LNCAP (cell line): ENCODE measurements at regions not wholly inside any gene's neighbourhood (a gene's known extent, or its start where the extent isn't known, plus 50 kb on each side); places are given as distances from the start of the nearest gene placed in this dataset.

Source experiments
- TF ChIP-seq, protein P1 (sequence below): fragments of 450-650 bp; IDR thresholded peaks from 2 replicates; pipeline ENCODE4 v1.5.1; 2017; ENCODE audit warnings: mild to moderate bottlenecking

DNA sequence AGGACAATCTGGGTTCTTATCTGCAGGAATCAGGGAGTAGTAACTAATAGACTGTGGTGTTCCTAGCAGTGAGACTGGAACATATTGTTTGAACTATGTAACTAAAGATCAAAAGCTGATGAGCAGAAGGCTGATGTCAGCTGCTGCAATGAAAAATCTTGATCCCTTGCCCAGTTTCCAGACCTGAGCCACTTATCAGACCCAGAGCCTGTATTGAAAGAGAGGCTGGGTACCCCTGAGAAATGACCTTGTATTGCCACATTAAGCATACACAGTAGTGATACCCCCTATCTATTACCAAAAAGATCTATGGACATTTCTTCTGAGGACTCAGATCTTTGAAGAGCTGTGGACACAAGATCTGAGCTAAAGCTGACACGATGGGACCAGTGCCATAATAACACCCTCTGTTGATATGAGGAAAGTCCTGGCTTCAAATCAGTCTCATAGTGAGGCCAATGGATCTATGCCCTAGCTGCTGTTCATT is 178.0 kb upstream of the GALNT2 start:
- TF ChIP-seq, protein P1, sequence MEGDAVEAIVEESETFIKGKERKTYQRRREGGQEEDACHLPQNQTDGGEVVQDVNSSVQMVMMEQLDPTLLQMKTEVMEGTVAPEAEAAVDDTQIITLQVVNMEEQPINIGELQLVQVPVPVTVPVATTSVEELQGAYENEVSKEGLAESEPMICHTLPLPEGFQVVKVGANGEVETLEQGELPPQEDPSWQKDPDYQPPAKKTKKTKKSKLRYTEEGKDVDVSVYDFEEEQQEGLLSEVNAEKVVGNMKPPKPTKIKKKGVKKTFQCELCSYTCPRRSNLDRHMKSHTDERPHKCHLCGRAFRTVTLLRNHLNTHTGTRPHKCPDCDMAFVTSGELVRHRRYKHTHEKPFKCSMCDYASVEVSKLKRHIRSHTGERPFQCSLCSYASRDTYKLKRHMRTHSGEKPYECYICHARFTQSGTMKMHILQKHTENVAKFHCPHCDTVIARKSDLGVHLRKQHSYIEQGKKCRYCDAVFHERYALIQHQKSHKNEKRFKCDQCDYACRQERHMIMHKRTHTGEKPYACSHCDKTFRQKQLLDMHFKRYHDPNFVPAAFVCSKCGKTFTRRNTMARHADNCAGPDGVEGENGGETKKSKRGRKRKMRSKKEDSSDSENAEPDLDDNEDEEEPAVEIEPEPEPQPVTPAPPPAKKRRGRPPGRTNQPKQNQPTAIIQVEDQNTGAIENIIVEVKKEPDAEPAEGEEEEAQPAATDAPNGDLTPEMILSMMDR: no peak

DNA sequence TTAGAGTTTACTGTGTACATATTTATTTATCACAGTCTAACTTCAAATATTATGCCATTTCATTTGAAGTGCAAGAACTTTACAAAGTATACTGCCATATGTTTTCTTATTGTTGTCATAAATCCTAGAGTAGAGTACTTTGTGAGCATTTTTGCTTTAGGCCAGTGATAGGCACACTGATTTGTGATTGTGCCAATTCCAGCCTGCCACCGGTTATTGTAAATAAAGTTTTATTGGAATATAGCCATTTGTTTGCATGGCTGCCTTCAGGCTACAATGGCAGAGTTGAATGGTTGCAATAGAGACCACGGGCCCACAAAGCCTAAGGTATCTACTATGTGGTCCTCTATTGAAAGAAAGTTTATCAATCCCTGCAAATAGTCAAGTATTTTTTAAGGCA is 175.8 kb upstream of the GALNT2 start:
- TF ChIP-seq, protein P1: no peak

GRCh38 chr1:229892515-229893117 is 174.4 kb upstream of the GALNT2 start:
- TF ChIP-seq, protein P1: no peak

DNA sequence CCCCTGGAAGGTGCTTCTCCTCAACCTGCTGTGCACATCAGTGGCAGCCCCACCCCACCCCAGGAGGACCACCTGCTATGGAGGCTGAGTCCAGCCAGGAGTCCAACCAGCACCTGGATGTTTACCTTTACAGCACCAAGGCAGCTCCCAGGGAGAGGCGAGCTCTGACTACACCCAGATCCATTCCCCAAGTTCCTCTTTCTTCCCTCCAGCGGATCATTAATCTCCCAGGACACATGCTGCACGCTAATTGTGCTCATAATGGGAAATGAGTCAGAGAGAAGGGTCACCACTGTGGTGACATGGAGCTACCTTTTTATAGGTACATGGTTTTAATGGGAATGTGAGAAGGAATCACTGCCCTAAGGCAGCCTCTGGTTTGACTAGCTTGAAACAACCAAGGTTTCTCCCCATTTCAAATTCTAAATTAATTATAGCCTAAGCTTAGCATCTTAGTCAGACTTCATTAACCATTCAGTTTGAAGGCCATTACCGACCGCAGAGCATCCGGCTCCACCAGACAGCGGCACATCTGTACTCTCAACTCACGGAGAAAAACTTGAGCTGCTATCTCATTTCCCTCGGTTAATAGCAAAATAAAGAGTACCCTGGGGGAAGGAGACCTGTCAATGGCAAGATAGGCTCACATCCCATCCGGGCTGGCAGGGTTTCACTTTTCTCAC is 173.1 kb upstream of the GALNT2 start:
- TF ChIP-seq, protein P1: no peak

- TF ChIP-seq, protein P1: no peak
Measured at GRCh38 chr1:229894532-229894931, 172.5 kb upstream of the GALNT2 start.

DNA sequence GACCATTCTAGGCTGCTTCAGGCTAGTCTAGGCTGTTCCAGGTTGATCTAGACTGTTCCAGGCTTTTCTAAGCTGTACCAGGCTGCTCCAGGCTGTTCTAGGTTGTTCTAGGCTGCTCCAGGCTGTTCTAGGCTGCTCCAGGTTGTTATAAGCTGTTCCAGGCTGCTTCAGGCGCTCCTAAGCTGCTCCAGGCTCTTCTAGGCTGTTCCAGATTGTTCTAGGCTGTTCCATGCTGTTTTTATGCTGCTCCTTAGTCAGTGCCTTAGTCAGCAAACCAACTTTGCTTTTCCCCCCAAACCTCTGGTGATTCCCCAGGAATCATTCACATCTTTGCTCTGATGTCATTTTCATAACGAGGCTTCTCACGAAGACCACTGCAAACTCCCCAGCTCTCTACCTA is 171.4 kb upstream of the GALNT2 start:
- TF ChIP-seq, protein P1: no peak

DNA sequence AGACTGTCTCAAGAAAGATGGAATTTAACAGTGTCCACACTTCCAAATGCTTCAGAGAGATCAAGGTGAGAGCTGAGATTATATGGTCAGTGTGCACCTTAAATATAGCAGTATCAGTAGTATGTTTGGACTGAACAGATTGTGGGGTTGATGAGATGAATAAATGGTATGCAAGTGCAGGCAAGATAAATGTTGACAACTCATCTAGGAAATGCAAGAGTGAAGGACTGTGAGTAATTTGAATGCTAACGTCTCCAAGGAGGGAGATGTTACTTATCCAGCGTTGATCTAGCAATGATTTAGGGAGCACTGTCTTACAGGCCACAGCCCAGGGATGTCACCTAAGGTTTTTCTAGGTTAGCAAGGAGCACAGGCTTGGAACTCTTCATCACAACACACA is 170.7 kb upstream of the GALNT2 start:
- TF ChIP-seq, protein P1: no peak
